Embryonic facial prominence (tissue), 1 donor: ENCODE measurements at regions not wholly inside any gene's neighbourhood (a gene's known extent, or its start where the extent isn't known, plus 50 kb on each side); places are given as distances from the start of the nearest gene placed in this dataset.

ENCODE experiments used
- DNase-seq: peaks from one replicate; pipeline ENCODE4 v3.0.0-alpha.2; 2016; ENCODE audit errors: extremely low spot score

DNA sequence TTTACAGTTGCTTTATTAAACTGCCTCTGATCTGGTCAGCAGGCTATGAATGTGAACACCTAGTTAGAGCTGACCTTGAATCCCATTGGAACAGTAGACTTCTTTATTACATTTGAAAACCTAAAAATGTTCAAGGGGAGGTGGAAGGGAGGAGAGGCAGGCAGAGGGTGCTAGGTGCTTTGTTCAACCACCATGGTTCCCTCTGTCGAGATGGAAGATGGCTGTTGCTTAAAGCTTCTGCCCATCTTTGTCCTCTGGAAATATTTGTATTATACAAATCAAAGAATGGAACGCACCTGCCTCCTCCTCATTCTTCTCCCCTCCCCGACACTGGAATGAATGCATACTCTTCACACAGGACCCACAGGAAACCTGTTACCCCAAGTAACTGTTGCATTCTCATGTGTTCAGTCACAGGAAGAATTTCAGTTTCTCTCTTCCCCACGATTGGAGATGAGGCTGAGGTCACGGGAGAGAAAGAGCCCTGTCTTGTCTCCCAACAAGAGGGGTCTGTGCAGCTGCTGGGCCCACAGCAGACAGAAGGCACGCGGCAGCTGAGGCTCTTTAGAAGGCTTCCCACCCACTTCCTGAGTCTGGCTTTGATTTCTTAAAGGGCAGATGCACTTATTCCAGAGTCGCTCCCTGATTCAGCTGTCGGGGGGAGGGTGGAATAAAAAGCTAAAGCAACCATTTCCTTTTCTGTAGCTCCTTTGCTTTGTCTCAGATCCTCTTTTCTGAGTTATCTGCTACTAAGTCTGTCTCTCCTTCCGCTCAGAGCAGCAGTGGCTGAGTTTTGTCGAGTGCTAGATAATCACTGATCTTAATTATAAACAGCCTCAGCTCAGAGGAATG is 217.9 kb upstream of the BTG1 start:
- peak; percentile 52 for DNase-seq

DNA sequence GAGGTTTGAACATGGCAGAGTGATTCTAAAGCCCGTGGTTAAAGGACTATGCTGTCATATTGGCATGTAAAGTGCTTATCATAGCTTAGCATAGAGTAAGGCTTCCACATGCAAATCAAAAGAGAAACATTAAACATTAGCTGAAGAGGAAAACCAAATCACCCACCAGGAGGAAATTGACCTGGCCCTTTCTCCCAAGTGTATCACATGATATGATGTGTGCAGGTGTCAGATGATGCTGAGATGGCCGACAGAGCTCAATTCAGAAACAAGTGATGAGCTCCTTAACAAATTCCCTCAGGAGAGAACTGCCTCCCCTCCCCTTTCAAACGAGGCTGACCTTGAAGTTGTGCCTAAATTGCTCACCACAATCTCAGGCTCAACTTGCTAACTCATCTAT is 217.1 kb upstream of the BTG1 start:
- DNase-seq: no peak

DNA sequence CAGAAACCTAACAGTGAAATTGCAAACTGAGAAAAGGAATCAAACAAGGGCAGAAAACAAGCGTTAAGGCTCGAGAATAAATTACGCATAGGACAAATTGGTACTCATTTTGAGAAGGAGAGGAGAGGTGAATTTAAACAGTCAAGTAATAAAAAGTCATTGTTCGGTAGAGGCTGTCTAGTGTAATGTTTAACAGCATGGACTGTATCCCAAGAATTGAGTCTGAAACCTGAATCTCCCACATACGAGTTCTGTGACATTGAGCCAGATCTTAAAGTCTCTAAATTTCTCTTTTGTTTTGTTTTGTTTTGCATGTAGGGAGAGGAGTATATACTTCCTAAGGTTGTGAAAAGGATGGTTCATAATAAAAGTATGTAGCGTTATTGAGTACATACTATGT is 216.5 kb upstream of the BTG1 start:
- no peak for DNase-seq

DNA sequence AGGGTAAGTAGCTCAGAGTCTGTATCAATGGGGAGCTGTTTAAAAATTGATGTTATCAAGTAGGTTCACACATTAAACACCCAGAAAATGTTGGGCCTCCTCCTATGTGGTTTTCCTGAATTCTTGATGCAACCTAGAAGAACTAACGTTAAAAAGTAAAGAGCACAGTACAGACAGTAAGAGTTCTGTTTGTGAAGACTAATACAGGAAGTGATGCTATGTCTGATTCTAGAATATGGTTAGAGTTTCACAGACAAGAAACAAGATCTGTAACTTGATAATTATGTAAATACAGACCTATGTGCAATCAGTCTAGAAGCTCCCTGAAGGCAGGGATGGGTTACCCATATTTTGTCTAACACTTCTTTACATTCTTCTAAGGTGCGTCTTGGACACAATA is 214.9 kb upstream of the BTG1 start:
- DNase-seq: no peak

DNA sequence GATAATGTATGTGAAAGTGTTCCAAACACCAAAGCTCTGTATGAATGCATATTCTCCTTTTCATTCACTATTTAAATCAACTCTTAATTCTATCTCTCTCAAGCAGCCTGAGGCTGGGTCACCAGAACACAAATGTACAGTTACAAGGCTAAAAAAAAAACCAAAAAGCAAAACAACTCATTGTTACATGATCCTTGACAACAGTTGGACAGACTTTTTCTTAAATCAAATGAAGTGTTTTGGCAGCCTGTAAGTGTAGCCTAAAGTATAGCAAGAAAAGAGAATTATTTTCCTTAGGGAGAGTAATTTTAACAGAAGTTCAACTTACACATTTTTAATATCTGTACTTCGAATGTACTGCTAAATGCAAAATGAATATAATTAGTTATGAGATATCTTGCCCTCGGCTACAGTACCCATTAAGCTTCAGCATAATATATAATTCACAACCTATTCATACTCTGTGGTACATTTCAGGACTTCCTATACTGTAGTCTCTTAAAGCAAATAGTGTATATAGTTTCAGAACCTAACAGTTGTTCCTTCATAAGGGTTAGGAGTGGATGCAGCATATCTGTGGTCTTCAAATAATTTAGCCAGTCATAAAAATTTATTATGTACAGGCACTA is 214.0 kb upstream of the BTG1 start:
- no peak for DNase-seq

DNA sequence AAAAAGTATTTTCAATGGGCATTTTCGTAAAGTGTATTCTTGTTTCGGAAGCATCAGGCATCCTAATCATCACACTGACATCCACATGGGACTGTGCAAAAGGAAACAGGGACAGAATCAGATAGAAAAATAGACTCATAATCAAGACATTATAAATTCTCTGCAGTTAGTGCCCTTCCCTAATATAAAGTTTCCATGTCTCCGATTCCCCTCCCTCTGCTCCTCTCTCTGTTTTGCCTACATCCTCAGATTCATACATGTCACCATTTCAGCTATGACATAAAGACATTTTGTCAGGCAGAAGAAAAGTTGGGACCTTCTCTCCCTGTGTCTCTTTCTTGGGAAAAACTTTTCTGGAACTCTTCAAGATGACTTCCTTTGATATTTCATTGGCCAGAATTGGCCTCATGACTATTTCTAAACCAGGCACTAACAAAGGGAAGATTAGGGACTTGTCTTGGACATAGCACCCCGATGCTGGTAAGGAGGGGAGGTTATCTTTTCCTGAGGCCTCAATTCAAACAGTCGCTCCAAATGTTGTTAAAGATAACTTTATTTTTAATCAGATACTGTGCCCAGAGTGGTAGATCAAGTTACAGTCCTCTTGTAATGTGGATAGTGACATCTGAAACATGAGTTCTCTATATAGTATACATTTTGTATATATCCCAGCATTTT is 212.1 kb upstream of the BTG1 start:
- no peak for DNase-seq

DNA sequence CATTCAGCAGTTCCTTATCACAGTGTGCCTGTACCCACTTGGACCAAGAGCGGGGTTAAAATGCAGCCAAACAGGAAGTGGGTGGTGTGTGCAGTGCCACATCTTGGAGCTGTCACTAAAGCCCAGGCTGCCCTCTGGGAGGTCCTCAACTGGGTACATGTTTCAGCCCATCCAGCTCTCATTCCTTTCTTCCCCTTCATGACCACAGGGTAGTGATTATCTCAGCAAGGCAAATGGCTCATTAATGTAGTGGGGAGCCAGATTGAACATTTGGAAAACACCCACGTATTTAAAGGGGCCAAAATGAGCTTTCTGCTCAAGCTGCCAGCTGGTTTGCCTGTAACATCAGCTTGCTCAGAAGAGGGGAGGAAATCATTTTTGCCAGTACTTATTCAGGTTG is 210.8 kb upstream of the BTG1 start:
- no peak for DNase-seq

DNA sequence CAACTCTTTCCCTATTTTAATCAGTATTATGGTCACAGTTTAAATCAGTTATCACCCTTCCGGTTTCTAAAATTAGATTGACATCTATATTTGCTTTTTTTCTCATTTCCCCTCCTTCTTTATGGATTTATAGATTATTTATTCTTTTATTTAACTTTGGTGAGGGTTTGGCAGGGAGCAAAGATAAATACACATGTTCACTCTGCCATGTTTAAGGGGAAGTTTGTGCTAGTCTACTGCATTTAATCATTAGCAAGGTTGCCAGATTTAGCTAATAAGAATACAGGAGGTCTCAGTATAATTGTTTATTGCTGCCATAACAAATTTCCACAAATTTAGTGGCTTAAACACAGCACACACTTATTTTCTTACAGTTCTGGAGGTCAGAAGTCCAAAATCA is 204.0 kb upstream of the BTG1 start:
- DNase-seq: no peak

DNA sequence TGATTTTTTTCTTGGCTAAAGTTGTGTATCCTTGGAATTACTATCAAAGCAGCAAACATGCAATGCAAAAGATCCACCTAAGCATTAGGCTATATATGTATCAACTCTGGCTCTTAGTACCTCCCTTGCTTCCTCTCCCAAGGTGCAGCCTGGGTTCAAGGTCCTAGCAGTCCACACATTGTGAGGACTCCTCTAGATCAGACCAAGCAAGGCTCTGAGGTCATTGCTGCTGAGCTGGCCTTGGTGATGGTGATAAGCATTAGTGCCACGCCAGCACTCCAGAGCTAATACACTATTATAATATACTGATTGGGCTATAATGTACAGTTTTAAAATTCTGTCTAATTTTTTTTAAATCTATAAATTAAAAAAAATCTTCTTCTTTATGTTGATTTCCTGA is 196.9 kb upstream of the BTG1 start:
- no peak for DNase-seq

DNA sequence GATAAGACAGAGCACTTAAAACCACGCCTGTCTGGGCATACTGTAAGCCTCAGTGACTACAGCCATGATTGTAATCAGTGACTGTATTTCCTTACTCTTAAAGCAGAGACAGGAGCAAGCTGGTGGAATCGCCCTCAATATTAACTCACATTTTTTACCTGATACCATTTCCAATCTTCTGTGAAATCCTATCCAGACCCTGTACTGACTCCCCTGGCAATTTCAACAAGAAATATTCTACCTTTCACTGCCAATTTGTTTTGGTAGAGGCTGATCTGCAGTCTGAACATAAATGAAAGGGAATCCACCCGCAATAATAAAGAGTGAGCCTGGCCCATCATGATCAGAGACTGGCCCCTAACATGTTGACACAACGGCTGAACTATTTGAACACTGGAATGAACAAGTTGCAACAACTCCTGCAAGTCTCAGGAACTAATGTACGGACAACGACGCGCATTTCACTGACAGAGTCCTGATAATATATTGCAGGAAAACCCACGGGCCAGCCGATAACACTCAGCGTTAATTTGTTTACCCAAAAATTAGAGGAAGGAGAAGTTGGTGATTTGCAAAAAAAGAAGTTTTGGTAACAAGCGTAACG is 195.5 kb upstream of the BTG1 start:
- DNase-seq: no peak

DNA sequence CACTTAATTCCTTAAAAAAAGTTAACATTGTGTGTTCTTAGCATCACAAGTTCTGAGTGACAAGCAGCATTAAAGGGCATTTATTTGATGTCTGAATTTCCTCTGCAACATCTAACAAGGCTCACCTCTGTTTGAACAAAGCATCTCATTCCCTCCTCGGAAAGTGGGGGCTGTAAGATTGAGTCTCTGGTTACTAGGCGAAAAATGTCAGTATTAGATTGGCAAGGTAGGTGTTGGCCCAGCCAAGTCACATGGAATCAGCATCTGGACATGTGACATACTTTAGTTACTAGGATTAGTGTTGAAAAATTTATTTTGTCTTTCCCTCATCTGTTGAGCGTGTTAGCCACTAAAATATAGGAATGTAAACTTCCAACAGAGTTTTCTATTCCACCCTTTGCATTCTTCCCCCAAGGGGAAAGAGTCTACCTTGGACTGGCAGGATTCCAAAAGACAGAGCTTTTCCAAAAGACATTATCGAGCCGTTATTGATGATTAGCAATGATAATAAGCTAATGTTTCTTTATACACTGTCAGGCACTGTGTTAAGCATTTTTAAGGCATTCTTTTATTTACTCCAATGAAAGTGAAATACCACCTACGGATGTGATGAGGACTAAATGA is 194.9 kb upstream of the BTG1 start:
- no peak for DNase-seq

DNA sequence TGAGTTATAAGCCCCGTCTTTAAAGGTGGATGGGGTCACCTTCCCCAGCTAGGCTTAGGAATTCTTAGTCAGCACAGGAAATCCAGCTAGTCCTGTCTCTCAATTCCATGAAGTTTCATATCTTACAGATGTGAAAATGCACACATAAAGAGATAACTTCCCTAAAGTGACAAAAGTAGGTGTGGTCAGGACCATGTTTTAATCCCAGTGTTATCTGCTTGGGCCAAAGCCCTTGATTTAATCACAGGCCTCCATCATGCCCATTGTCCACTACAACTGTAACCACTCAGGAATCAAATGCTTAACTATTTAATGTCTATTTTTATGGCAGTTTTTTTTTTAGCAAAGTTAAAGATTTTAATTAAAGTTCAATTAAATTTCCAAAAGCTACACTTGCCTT is 194.4 kb upstream of the BTG1 start:
- no peak for DNase-seq

DNA sequence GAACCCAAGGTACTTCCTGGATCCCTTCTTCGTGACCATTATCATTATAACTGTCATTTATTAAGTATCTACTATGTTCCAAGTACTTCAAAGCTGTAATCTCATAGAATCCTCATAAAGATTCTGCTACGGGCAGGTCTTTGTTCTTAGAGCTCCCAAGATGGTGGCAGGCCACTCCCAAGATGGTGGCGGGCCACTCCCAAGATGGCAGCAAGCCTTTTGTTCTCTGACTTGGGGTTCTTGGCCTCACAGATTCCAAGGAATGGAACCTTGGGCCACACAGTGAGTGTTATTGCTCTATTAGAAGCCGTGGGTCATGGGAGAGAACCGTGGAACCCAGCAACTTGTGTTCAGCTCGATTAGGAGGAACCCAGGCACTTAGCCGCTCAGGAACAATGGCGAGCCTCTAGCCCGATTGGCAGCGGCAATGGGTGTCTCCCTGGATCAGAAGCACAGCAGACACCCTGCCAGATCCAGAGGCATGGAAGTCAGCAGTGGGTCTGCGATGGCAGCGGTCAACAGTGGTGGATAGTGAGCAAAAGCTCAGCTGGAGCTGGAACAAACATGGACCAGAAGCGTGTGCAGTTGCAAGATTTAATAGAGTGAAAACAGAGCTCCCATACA is 193.7 kb upstream of the BTG1 start:
- DNase-seq: no peak

DNA sequence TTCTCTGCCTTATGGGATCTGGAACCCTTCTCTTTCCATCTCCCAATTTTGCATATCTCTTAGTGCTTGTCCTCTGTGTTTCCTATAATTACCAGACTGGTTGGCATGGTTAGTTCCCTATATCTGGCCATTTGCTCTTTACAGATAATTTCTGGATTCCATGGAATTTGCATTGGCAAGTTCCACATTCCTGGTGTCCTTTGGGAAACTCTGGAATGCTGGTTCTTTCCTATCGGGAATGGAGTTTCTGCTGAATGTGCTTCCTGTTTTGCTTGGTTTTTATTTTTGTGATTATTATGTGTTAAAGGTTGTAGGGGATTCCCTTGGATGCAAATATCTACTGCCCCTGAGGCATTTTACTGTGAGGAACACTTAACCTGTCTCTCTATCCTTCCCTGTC is 193.0 kb upstream of the BTG1 start:
- DNase-seq: no peak

DNA sequence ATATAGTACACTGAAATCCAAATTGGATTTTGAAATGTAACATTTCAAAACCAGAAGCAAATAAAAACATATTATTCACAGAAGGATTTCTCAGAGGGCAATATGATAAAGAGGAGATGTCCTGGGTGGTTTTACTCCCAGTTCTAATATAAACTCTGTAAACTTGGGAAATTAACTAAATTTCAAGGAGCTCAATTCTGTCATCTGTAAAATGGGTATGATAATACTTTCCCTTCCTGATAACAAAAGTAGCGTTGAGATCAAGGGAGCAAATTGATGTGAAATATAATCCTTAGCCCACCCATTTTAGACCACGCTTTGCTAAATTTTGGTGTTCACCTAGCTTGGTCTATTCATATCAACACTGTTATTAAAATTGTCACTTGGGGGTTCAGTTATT is 192.5 kb upstream of the BTG1 start:
- no peak for DNase-seq

DNA sequence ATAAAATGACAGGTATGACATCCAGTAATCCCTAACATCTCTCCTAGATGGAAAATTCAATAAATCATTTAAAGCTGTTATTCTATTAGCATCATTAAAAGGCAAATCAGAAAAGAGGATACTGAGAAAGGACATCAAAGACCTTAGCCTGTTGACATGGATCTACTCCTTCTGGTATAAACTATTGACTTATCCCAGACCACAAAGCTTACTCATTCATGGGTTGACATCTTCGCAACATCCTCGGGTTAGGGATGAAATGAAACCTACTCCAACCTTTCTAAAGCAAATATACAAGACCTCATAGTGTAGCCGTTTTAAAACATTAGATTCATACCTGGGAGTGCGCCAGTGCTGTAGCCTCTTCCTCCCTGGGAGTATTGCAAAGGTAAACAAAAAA is 191.5 kb upstream of the BTG1 start:
- DNase-seq: no peak

DNA sequence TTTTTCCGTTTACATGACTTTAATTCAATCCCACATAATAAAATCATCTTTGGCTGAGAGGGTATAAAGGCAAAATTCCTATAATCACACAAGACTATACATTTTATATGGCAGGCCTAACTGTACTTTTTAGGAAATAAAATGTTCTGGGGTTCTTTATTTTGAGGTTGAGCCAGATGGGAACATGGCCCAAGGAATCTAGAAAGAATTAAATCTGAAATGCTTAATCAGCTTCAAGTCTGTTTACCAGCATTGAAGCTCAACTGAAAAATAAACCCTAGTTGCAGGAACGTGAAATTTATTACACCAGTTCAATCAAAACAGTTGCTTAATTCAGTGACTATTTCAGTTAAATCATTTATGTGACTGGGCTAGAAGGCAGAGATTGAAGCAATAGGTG is 191.0 kb upstream of the BTG1 start:
- DNase-seq: no peak

DNA sequence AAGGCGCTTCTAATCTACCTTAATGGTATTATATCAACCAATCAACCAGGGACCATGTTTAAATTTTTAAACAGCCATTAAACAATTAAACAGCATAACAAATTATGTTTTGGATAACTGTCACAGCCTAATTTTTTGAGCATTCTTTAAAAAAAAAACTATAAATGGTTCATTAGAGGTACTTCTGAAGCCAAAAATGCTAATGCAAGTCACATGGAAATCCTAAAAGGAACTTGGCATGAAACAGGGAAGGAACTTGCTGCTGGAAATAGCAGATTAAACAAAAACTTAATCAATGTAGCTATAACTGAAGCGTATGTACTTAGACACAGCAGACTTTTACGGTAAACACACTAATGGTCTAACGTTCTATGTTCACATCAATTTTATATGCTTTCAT is 190.2 kb upstream of the BTG1 start:
- no peak for DNase-seq

DNA sequence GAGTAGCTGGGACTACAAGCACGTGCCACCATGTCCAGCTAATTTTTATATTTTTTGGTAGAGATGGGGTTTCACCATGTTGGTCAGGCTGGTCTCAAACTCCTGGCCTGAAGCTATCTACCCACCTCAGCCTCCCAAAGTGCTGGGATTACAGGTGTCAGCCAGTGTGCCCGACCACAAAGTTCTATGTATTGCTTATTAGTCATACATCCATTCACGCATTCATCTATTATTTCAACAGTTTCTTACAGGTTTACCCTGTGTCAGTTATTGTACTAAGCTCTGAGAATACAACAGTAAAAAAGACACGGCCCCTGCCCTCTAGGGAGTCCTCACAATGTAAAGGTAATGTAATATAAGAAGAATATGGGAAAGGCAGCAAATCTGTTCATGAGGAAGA is 188.9 kb upstream of the BTG1 start:
- no peak for DNase-seq

DNA sequence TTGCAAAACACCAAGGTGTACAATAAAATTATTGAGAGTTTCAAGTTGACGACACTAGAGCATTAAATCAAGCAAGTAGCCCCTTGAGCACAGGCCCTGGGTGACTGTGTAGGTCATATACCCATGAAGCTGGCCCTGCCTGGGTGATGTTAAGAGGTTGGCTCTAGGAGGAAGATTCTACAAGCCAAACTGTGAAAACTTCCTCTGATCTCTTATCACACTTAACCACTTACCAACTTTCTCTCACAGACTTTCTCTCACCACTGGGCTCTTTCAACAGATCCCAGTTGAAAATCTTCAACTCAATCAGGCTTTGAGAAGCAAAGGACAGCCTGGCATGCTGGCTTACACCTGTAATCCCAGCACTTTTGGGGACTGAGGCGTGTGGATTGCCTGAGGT is 186.9 kb upstream of the BTG1 start:
- no peak for DNase-seq

DNA sequence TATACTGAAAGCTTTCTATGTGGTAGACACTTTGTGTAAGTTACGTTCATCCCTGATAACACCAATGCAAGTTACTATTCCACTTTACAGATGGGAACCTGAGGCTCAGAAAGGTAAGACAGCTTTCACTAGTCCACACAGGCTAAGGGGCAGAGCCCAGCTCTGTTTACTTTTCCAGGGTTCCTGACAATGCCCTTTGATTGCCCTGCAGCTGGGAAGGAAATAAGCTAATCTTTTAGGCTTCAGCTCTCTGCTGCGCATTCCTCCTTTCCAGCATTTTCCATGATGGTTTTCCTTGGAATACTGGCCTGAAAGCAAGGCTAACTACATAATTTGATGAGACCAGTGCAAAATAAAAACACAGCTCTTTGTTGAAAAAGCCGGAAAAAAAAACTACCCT is 185.7 kb upstream of the BTG1 start:
- no peak for DNase-seq

DNA sequence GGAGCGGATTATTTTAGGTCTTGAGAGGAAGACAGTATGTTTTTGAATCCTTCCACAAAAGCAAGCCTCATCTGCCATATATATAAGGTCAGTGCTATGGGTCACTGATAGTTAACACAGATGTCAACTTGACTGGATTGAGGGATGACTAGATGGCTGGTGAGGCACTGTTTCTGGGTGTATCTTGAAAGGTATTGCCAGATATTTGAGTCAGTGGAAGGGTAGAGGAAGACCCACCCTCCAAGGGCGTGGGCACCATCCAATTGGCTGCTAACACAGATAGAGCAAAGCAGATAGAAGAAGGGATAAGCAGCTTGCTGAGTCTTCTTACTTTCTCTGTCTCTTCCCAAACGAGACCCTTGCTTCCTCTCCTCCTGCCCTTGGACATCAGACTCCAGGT is 185.0 kb upstream of the BTG1 start:
- DNase-seq: no peak
